MM.1S (cell line): ENCODE measurements at regions not wholly inside any gene's neighbourhood (a gene's known extent, or its start where the extent isn't known, plus 50 kb on each side); places are given as distances from the start of the nearest gene placed in this dataset.

ENCODE experiments used
- DNase-seq: peaks from one replicate; pipeline ENCODE4 v3.0.0-alpha.2; 2015
- H2AFZ ChIP-seq: fragments of 300-600 bp; sonication (generic); 2 replicates; pipeline ENCODE4 v1.6.0; 2016; ENCODE audit warnings: antibody characterized with exemption, low read length
- H3F3A ChIP-seq: fragments of 300-600 bp; sonication (generic); 2 replicates; pipeline ENCODE4 v1.6.1; 2016; ENCODE audit warnings: mild to moderate bottlenecking, antibody characterized with exemption, low read length, moderate library complexity, mixed read lengths; ENCODE audit not compliant: insufficient read depth
- H3K27ac ChIP-seq: fragments of 300-600 bp; sonication (generic); 2 replicates; pipeline ENCODE4 v1.5.1; 2016; ENCODE audit warnings: mild to moderate bottlenecking, low read length
- H3K27me3 ChIP-seq: fragments of 300-600 bp; sonication (generic); replicated peaks from 2 replicates; pipeline ENCODE4 v1.6.0; 2016; ENCODE audit warnings: low read length; ENCODE audit not compliant: insufficient read depth
- H3K36me3 ChIP-seq: fragments of 300-600 bp; sonication (generic); replicated peaks from 2 replicates; pipeline ENCODE4 v1.6.1; 2016; ENCODE audit warnings: mild to moderate bottlenecking, low read length, mixed read lengths; ENCODE audit not compliant: insufficient read depth
- H3K4me1 ChIP-seq: fragments of 300-600 bp; sonication (generic); 2 replicates; pipeline ENCODE4 v1.6.1; 2016; ENCODE audit warnings: low read length, mixed read lengths
- H3K4me2 ChIP-seq: fragments of 300-600 bp; sonication (generic); 2 replicates; pipeline ENCODE4 v1.6.0; 2016; ENCODE audit warnings: low read depth, low read length
- H3K4me3 ChIP-seq: fragments of 300-600 bp; sonication (generic); 2 replicates; pipeline ENCODE4 v1.5.1; 2016; ENCODE audit warnings: low read length, mixed read lengths
- H3K79me2 ChIP-seq: fragments of 300-600 bp; sonication (generic); 2 replicates; pipeline ENCODE4 v1.6.1; 2016; ENCODE audit warnings: mixed run types, low read length, mixed read lengths
- H3K9ac ChIP-seq: fragments of 300-600 bp; sonication (generic); 2 replicates; pipeline ENCODE4 v1.6.1; 2016; ENCODE audit warnings: low read length, mixed read lengths
- H3K9me2 ChIP-seq: fragments of 300-600 bp; sonication (generic); replicated peaks from 2 replicates; pipeline ENCODE4 v1.6.1; 2016; ENCODE audit warnings: mild to moderate bottlenecking, low read length, mixed read lengths; ENCODE audit not compliant: insufficient read depth
- H3K9me3 ChIP-seq: fragments of 300-600 bp; sonication (generic); replicated peaks from 2 replicates; pipeline ENCODE4 v1.6.1; 2016; ENCODE audit warnings: mild to moderate bottlenecking, low read length, mixed read lengths; ENCODE audit not compliant: insufficient read depth
- H4K20me1 ChIP-seq: fragments of 300-600 bp; sonication (generic); 2 replicates; pipeline ENCODE4 v1.6.1; 2016; ENCODE audit warnings: mild to moderate bottlenecking, low read length, moderate library complexity, mixed read lengths; ENCODE audit not compliant: insufficient read depth
- CTCF ChIP-seq: fragments of 300-600 bp; sonication (generic); IDR thresholded peaks from 2 replicates; pipeline ENCODE4 v1.5.1; 2016; ENCODE audit warnings: antibody characterized with exemption, low read length, mixed read lengths
- EZH2 ChIP-seq: fragments of 300-600 bp; sonication (generic); optimal IDR thresholded peaks from 2 replicates; pipeline ENCODE3; 2017; ENCODE audit warnings: low read depth, mild to moderate bottlenecking, antibody characterized with exemption, low read length, mixed read lengths
- EZH2phosphoT487 ChIP-seq: fragments of 300-600 bp; sonication (generic); IDR thresholded peaks from 2 replicates; pipeline ENCODE4 v1.6.1; 2018; ENCODE audit warnings: antibody characterized with exemption, low read length

- TF ChIP-seq CTCF (no peak), EZH2 (no peak), EZH2phosphoT487 (no peak)
- H3K4me1 ChIP-seq: no peaks in the 10 kb centered on the region
- no peak overlapping the region for H3K4me2 ChIP-seq
- no peaks in the 10 kb centered on the region for H3F3A ChIP-seq
- H3K27ac ChIP-seq: no peak overlapping the region
- no peaks in the 10 kb centered on the region for H3K27me3 ChIP-seq
- DNase-seq: no peak
- H3K9me2 ChIP-seq: no peaks in the 10 kb centered on the region
- no peaks in the 10 kb centered on the region for H3K79me2 ChIP-seq
- no peaks in the 10 kb centered on the region for H4K20me1 ChIP-seq
- H3K36me3 ChIP-seq: no peaks in the 10 kb centered on the region
- no peaks in the 10 kb centered on the region for H3K9me3 ChIP-seq
- H3K4me3 ChIP-seq: no peak overlapping the region
- no peak overlapping the region for H2AFZ ChIP-seq
- H3K9ac ChIP-seq: no peak overlapping the region
Measured at GRCh38 chr6:22699151-22699550, 129.8 kb downstream of the HDGFL1 start.

- no peak overlapping the region for H3K9ac ChIP-seq
- no peak for TF ChIP-seq EZH2
- TF ChIP-seq CTCF: no peak
- TF ChIP-seq EZH2phosphoT487: no peak
- H3K4me2 ChIP-seq: no peak overlapping the region
- no peaks in the 10 kb centered on the region for H4K20me1 ChIP-seq
- H3K36me3 ChIP-seq: no peaks in the 10 kb centered on the region
- no peaks in the 10 kb centered on the region for H3K4me1 ChIP-seq
- H3K9me2 ChIP-seq: no peaks in the 10 kb centered on the region
- H3F3A ChIP-seq: no peaks in the 10 kb centered on the region
- no peaks in the 10 kb centered on the region for H3K27me3 ChIP-seq
- H3K4me3 ChIP-seq: no peak overlapping the region
- H3K79me2 ChIP-seq: no peaks in the 10 kb centered on the region
- H3K9me3 ChIP-seq: no peaks in the 10 kb centered on the region
- DNase-seq: no peak
- H2AFZ ChIP-seq: no peak overlapping the region
- no peak overlapping the region for H3K27ac ChIP-seq
Measured at GRCh38 chr6:22706651-22707050, 137.3 kb downstream of the HDGFL1 start.

GRCh38 chr6:22708469-22708868 is 139.1 kb downstream of the HDGFL1 start:
- H3K27me3 ChIP-seq: no peaks in the 10 kb centered on the region
- no peak overlapping the region for H2AFZ ChIP-seq
- no peak overlapping the region for H3K9ac ChIP-seq
- no peaks in the 10 kb centered on the region for H3K79me2 ChIP-seq
- DNase-seq: no peak
- H3K9me2 ChIP-seq: no peaks in the 10 kb centered on the region
- no peaks in the 10 kb centered on the region for H3K9me3 ChIP-seq
- H3F3A ChIP-seq: no peaks in the 10 kb centered on the region
- no peak overlapping the region for H3K4me3 ChIP-seq
- H3K27ac ChIP-seq: no peak overlapping the region
- H3K4me1 ChIP-seq: no peaks in the 10 kb centered on the region
- H3K4me2 ChIP-seq: no peak overlapping the region
- TF ChIP-seq CTCF: no peak
- no peaks in the 10 kb centered on the region for H3K36me3 ChIP-seq
- no peaks in the 10 kb centered on the region for H4K20me1 ChIP-seq

DNA sequence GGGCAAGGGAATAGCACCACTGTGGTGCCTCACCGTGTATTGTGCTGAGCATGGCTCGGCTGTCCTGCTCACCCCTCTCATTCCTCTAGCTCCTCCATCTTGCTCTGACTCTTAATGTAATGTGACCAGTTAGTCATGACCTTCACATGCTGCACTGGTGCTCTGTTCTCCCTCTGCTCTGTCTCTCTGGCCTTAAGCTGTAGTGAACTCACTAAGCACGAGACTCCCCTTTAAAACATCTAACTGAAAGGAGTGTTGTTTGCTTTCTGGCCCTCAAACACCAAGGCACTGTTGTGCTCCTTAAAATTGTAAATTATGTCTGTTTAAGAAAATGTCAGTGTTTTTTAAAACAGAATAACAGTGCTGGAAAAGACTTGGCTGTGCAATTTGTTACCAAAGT is 140.4 kb downstream of the HDGFL1 start:
- Histone ChIP-seq H3K36me3 (no peaks in the 10 kb centered on the region), H3K4me1 (no peaks in the 10 kb centered on the region)

More for the DNA sequence above, 140.4 kb downstream of the HDGFL1 start:
- no peak for DNase-seq
- H3K27ac ChIP-seq: no peak overlapping the region
- no peaks in the 10 kb centered on the region for H3K27me3 ChIP-seq
- no peaks in the 10 kb centered on the region for H3K79me2 ChIP-seq
- no peak overlapping the region for H3K4me3 ChIP-seq
- H3K9ac ChIP-seq: no peak overlapping the region
- TF ChIP-seq CTCF: no peak
- TF ChIP-seq EZH2: no peak
- no peak for TF ChIP-seq EZH2phosphoT487
- no peak overlapping the region for H2AFZ ChIP-seq
- no peaks in the 10 kb centered on the region for H3F3A ChIP-seq
- H3K4me2 ChIP-seq: no peak overlapping the region
- no peaks in the 10 kb centered on the region for H3K9me2 ChIP-seq
- no peaks in the 10 kb centered on the region for H4K20me1 ChIP-seq
- H3K9me3 ChIP-seq: no peaks in the 10 kb centered on the region
